Pulmonary artery endothelial cell (primary cell): ENCODE measurements at regions not wholly inside any gene's neighbourhood (a gene's known extent, or its start where the extent isn't known, plus 50 kb on each side); places are given as distances from the start of the nearest gene placed in this dataset.
"Not testable (repeated sequence)": the region's sequence is repeated elsewhere in the genome, so short reads cannot be mapped to it uniquely, and the experiment has no call there.

ENCODE experiments used
- DNase-seq: peaks from one replicate; pipeline ENCODE4 v3.0.0-alpha.2; 2011; ENCODE audit warnings: low read depth, low spot score

DNA sequence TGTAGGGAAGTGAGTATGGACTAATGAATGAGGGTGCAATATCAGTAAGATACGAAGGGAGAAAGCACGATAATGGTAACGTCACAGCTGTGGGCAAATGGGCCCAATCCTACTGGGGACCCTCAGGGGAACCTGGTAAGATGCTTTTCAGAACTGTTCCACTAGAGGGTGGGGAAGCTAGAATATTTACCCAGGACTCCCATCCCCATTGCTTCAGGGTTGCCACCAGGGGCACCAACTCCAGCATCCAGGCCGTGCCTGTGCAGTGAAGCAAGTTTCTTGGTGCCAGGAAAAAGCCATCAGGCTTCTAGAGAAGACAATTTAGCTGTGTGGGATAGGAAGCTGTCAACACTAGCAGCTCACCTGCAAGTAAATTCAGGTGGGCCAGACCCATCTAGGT is 409.3 kb downstream of the AGTPBP1 start:
- no peak for DNase-seq

DNA sequence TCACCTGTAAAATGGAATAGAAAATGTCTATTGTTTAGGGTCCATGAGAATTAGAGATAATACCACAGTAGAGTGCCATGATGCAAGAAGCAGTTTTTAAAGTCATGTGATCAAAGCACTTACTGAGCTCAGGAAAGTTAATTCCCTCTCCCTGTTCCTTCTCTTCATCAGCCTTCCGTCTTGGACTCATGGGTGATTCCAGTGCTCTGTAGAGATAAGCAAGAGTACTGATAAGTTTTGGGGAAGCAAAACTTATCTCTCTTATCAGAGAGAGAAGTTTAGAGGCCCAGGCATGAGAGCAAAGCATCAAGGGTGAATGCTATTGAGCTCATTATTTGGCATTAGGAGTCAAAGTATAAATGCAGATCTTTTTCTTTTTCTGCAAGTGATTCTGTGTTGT is 410.1 kb downstream of the AGTPBP1 start:
- DNase-seq: no peak

DNA sequence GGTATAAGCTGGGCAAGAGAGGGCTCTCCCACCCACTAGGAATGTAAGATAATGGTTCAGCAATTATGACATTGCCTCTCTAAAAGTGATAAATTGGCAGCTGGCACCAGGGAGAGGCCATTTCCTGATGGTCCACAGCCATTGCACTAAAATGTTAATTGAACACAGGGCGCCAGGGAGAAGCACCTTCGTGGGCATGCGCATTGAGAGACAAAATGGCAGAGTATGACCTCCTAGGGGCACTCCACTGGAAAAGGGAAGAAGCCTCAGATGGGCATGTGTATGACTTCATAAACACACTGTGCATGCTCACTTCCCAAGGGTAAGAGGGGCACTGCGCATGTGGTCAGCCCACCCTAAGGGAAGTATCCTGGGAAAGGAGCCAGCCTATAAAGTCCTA is 419.2 kb downstream of the AGTPBP1 start:
- no peak for DNase-seq

DNA sequence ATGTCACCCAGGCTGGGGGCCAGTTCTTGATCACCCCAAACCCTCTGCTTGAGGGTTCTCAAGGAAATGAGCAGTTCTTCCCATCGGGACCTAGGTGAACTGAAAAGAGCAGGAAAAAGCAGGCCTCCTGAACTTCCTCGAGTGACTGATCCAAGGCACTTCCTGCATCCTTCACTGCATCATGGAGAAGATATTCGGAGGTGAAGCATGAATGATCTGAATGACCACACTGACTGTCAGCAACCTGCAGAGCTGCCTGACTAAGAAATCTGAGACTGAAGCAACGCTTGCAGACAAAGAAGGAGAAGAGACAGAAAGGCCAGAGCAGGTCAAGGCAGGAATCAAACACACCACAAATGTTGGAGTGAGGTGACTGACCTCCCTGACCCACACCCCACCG is 420.2 kb downstream of the AGTPBP1 start:
- no peak for DNase-seq

DNA sequence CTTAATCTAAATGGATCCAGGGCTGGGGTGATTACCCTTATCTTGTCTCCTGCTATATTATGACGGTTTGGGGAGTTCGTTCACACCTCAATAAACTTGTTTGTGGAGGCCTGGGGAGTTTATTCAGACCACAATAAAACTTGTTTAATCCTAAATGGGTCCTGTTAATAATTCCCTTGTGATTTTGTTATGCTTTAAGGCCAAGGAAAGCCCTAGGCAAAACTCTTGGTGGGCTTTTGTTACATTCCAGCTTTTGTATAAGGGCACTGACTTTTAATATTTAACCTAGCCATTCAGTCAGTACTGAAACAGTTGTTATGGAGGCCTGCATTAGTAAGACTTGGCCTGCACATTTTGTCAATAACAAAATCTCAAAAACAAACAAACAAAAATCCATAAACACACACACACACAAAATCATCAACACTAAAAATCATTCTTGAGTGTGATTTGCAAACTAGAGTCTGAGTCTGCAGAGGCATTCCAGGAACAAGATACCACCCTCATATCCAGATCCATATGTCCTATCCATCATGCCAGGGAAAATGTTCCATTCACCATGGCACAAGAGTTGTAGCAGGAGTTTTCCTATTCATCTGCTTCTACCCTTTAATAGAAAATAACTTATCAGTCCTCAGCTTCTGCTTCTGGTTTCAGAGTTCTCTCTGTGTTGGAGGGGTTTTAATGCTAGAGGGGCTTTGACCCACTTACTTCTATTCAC is 421.7 kb downstream of the AGTPBP1 start:
- no peak for DNase-seq

DNA sequence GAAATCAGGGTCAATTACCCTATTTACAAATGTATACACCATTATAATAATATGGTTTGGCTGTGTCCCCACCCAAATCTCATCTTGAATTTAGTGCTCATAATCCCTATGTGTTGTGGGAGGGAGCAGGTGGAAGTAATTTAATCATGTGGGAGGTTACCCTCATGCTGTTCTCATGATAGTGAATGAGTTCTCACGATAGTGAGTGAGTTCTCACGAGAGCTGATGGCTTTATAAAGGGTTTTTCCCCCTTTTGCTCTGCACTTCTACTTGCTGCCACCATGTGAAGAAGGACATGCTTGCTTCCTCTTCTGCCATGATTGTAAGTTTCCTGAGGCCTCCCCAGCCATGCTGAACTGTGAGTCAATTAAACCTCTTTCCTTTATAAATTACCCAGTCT is 426.2 kb downstream of the AGTPBP1 start:
- DNase-seq: not testable (repeated sequence)

DNA sequence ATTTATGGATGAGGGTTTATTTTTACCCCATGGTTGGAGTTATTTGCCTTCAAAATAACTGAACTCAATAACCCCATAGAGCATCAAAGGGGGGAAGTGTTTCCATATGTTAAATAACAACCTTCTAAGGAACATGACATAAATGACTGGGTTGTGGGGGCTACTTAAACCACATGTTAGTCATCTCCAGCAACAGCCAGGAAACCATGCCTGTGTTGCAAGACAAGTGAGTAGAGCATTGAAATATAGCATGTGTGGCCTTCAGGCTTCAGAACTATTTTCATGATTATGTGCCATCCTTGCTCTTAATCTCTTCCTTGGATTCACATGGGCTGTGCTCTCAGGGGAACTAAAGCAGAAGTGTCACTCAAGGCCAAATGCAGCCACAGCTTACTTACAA is 431.2 kb downstream of the AGTPBP1 start:
- DNase-seq: no peak

DNA sequence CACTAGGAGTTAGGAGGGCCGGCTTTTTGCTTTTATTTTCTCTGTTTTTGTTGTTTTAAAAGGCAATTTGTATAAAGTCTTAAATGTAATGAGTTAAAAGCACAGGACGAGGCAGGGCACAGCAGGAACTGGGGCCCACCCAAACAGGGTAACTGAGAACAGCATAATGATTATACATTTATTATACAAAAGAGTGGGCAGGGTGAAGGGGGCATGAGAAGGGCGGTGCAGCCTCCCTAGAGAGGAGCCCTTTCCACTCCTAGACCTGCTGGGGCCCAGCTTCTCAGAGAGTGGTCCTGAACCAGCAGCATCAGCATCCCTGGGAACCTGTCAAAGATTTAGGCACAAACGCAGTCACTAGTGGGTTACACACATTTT is 438.0 kb downstream of the AGTPBP1 start:
- DNase-seq: no peak

DNA sequence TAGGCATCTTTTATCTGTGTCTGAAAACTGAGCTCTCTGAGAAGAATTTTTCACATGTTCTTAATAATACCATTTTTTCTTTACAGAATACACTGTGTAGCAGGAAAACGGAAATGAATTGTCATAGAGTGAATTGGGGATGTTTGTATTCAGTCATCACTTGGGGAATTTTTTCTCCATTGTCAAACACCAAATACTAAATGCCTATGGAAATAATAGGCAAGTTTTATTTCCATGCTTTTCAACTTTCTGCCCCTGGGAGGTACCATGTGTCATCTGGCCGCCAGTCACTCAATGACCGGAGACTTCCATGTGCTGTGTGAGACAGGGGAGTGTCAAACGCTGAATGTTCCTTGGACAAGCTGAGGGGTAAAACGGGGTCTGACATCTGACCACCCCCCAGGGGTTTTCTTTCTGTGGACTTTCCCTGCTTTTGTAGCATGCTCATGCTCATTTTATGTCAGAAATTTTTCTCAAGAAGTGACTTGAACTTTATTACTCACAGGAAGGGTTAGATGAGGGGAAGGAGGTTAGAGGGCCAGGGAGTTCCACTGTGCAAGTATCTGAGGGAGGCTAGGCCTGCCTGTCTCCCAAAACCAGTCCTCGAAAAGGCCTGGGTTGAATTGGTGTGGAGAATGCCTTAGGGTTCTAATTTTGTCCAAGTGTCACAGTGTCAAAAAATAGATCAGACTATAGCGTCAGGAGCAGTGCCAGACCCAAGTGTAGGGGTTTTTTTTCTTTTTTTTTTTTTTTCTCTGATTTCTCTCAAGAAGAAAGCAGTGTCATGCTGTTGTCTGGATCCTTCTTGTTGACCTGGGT is 438.6 kb downstream of the AGTPBP1 start:
- DNase-seq: no peak

DNA sequence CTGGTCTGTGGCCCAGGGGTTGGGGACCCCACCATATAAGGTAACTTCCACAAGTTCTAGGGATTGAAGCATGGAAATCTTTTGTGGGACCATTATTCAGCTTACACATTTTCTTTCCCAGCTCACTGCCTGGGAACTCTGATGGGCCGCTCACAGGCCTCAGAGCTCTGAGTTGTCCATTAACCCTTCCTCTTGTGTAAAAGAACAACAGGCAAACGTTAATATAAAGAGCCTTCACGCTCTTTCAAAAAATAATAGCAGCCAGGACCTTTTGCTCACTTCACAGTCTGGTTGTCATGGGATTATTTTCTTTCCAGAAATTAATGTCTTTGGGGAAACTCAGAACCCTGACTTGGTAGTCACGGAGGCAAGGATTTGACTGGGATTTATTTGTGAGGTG is 443.3 kb downstream of the AGTPBP1 start:
- DNase-seq: no peak

DNA sequence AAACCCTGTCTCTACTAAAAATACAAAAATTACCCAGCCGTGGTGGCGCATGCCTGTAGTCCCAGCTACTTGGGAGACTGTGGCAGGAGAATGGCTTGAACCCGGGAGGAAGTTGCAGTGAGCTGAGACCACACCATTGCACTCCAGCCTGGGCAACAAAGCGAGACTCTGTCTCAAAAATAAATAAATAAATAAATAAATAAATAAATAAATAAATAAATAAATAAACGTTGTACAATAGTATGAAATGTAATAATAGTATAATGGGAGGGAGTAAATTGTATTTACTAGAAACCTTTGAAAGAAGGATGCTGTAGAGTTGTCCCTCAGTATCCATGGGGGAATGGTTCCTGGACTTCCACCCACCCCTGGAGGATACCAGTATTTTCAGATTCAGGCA is 446.5 kb downstream of the AGTPBP1 start:
- not testable (repeated sequence) for DNase-seq

DNA sequence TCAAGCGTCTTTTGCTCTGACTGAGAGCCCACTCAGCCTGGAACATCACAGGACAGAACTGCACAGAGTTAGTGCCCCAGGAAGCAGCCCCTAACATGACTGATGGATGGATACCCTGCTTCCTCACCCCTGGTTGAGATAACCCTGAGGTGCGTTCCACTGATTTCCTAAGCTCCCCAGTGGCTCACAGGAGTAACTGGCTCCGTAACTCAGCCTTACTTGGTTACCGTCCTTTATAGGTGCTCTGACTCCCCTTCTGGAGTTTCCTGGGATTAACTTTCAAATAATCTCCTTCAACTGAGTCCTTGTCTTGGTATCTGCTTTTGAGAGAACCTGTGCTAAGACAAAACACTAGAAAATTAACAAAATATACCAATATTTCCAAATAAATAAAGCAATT is 449.5 kb downstream of the AGTPBP1 start:
- DNase-seq: no peak

DNA sequence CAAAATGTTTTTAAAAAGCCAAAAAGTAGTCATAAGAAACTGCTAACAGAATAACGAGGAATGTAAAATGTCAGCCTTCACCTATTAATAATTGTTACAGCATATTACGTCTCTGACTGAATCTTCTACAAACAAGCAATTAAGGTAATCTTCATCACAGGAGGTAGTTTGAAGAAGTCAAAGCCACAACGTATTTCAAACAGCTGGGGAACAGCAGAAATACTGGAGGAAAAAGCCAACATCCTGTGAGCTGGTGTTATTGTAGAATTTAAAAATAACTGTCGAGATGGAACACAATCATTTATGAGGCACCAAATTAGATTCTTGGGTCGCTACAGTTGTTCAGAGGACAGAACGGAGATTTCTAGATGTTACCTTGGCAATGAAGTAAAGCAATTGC is 450.5 kb downstream of the AGTPBP1 start:
- no peak for DNase-seq

DNA sequence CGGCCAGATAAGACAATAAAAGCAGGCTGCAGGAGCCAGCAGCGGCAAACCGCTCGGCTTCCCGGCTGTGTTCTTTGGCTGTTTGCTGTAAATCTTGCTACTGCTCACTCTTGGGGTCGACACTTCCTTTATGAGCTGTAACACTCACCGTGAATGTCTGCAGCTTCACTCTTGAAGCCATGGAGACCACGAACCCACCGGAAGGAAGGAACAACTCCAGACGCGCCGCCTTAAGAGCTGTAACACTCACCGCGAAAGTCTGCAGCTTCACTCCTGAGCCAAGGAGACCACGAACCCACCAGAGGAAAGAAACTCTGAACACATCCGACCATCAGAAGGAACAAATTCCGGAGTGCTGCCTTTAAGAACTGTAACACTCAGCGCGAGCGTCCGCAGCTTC is 451.7 kb downstream of the AGTPBP1 start:
- DNase-seq: no peak

DNA sequence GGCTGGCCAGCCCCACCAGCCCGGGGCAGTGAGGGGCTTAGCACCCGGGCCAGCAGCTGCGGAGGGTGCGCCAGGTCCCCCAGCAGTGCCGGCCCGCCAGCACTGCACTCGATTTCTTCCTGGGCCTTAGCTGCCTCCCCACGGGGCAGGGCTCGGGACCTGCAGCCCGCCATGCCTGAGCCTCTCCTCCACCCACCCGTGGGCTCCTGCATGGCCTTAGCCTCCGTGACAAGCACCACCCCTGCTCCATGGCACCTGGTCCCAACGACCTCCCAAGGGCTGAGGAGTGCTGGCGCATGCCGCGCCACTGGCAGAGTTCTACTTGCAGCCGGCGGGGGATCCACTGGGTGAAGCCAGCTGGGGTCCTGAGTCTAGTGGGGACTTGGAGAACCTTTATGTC is 452.6 kb downstream of the AGTPBP1 start:
- no peak for DNase-seq

DNA sequence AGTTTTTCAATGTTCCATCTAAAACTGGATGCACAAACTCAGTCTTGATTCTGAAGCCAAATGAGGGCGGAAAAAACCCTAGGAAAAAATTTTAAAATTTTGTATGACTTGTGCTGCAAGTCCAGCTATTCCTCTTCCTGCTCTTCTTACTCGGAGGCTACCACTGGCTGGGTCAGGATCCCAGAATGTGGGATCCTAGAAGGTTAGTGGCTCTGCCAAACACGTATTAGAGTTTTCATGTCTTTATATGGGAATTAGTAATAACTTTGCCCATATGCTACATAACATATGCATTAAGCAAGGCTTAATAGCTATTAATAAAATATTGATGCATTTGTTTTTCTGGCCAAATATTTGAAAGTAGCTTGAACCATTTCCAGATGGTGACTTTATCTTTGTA is 458.3 kb downstream of the AGTPBP1 start:
- no peak for DNase-seq

DNA sequence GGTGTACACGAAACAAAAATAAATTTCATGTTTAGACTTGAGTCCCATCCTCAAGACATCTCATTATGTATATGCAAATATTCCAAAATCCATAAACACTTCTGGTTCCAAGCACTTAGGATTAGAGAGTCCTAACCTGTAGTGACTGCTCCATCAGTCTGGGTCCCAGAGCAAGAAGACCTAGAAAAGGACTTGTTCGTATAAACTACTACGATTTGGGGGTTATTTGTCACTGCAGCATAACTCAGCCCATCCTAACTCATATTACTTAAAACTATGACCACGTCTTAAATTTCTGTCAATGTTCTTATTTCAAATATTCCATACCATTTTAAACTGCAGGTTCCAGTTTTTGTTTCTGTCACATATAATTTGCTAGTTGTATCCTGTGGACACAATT is 463.0 kb downstream of the AGTPBP1 start:
- DNase-seq: no peak

DNA sequence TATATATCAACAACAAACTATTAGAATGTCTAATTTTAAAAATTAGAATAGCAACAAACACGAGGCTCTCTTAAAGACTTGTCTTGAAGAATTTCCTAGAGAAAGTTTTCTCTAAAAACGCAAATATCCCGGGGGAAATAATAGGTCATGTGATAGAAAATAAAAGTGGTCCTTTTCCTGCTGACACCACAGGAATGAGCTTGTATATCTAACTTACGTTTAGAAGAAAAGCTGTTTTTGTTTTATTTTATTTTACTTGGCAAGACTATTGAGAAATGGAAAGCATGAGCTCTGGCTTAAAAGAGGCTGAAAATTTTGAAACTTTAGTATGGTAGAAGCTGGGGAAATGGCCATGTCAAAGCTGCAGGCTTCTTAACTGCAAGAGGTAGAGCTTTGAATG is 465.0 kb downstream of the AGTPBP1 start:
- no peak for DNase-seq

DNA sequence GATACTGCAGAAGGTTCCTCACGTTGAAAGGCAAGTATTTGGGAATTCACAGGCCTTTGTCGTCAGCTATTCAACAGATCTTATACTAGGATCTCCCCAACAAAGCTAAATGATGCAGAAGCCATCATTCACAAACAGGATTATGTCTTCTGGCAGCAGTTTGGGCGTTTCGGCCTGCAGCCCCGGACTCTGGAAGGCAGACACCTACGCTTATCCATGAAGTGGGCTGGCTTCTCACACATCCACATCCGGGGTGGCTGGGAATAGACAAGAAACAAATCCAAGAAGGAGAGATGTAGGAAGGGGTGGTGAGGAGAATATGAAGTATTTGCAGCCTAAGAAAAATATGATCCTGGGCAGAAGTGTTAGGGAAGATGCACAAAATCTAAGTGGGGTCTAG is 471.9 kb downstream of the AGTPBP1 start:
- DNase-seq: no peak

DNA sequence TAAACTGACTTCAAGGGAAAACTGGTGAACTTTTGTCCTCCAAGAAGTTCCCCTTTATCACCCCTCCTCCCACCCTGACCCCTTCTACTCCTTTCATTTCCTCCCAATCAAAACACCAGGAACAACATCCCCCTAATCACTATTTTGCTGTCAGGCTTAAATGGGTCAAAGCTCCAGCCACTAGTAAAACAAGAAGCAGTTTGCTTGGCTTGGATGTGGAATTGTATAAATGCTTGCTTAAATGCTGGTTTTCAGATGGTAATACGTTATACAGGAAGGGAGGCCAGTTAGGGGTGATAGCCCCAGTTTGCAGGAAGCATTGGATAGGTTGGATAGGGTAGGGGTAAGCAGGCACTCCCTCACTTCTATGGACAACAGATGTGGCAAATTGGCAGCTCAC is 473.6 kb downstream of the AGTPBP1 start:
- no peak for DNase-seq

DNA sequence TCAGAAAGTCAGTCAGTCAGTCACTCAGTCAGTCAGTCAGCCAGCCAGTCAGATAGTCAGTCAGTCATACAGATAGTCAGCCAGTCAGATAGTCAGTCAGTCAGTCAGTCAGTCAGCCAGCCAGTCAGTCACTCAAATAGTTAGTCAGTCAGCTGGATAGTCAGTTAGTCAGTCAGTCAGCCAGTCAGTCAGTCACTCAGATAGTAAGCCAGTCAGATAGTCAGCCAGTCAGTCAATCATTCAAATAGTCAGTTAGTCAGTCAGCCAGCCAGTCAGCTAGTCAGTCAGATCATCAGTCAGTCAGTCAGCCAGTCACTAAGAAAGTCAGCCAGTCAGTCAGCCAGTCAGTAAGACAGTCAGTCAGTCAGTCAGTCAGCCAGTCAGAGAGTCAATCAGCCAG is 477.1 kb downstream of the AGTPBP1 start:
- DNase-seq: no peak

DNA sequence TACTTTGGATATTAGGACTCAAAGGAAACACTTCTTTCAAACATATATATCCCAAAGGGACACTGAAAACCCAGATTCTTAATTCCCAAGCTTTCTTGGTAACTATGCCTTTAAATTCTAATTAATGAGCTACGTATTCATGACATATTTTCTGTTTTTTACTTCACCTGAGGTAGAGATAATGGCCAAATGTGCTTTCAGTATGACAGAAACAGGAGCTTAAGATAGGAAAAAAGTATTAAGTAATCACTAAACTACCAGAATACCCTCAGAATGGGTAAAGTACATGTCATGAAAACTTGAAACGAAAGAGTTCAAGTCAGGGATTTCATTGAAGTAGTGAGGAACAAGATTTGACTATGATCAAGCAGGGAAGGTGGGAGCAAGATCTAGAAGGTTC is 478.5 kb downstream of the AGTPBP1 start:
- DNase-seq: no peak

DNA sequence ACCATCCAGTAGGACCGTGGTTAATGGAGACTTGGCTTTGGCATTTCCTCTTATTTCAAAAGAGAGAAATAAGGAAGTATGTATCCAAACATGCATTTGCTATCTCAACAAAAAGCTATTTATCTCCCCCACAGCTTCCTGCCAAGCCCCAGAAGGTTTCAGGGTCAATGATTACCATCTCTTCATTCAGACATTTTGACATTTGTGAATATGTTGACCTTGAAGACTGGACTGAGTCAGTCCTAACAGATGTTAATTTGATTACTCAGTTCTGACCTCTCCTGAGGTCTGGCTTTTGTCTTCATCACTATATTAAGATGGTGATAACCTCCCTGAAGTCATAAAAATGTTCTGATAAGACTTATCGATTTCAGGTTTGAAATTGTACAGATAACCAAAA is 479.4 kb downstream of the AGTPBP1 start:
- no peak for DNase-seq
